GM23248 (cell line): ENCODE measurements at regions not wholly inside any gene's neighbourhood (a gene's known extent, or its start where the extent isn't known, plus 50 kb on each side); places are given as distances from the start of the nearest gene placed in this dataset.

Experiments used
- DNase-seq: peaks from one replicate; pipeline ENCODE4 v3.0.0-alpha.2; 2015
- H2AFZ ChIP-seq: fragments of 200-600 bp; sonication (generic); 2 replicates; pipeline ENCODE4 v1.6.1; 2016; ENCODE audit warnings: antibody characterized with exemption
- H3F3A ChIP-seq: fragments of 200-600 bp; sonication (generic); 2 replicates; pipeline ENCODE4 v1.6.1; 2016; ENCODE audit warnings: mild to moderate bottlenecking, antibody characterized with exemption, mixed run types; ENCODE audit not compliant: insufficient read depth
- H3K27ac ChIP-seq: fragments of 200-600 bp; sonication (generic); 2 replicates; pipeline ENCODE4 v1.5.1; 2016; ENCODE audit warnings: mild to moderate bottlenecking
- H3K27me3 ChIP-seq: fragments of 200-600 bp; sonication (generic); replicated peaks from 2 replicates; pipeline ENCODE4 v1.6.1; 2016; ENCODE audit warnings: mild to moderate bottlenecking; ENCODE audit not compliant: insufficient read depth
- H3K36me3 ChIP-seq: fragments of 200-600 bp; sonication (generic); 2 replicates; pipeline ENCODE4 v1.6.1; 2016; ENCODE audit warnings: low read depth, mild to moderate bottlenecking
- H3K4me1 ChIP-seq: fragments of 200-600 bp; sonication (generic); 2 replicates; pipeline ENCODE4 v1.6.1; 2016; ENCODE audit warnings: mild to moderate bottlenecking; ENCODE audit not compliant: insufficient read depth
- H3K4me2 ChIP-seq: fragments of 200-600 bp; sonication (generic); one replicate; pipeline ENCODE4 v1.6.1; 2016; ENCODE audit warnings: mild to moderate bottlenecking; ENCODE audit not compliant: unreplicated experiment
- H3K4me3 ChIP-seq: fragments of 200-600 bp; sonication (generic); 2 replicates; pipeline ENCODE4 v1.5.1; 2016; ENCODE audit warnings: mild to moderate bottlenecking
- H3K79me2 ChIP-seq: fragments of 200-600 bp; sonication (generic); 2 replicates; pipeline ENCODE4 v1.6.1; 2016; ENCODE audit warnings: mild to moderate bottlenecking; ENCODE audit not compliant: insufficient read depth
- H3K9ac ChIP-seq: fragments of 200-600 bp; sonication (generic); 2 replicates; pipeline ENCODE4 v1.6.1; 2016; ENCODE audit warnings: mild to moderate bottlenecking
- H3K9me2 ChIP-seq: fragments of 200-600 bp; sonication (generic); 2 replicates; pipeline ENCODE4 v1.6.1; 2016; ENCODE audit warnings: mixed run types, mild to moderate bottlenecking, moderate library complexity; ENCODE audit not compliant: insufficient read depth
- H3K9me3 ChIP-seq: fragments of 200-600 bp; sonication (generic); one replicate; pipeline ENCODE4 v1.6.1; 2017; ENCODE audit warnings: low read depth
- H4K20me1 ChIP-seq: fragments of 200-600 bp; sonication (generic); 2 replicates; pipeline ENCODE4 v1.6.0; 2016; ENCODE audit not compliant: insufficient read depth
- EZH2 ChIP-seq: fragments of 200-600 bp; sonication (generic); IDR thresholded peaks from 2 replicates; pipeline ENCODE4 v1.6.1; 2018; ENCODE audit warnings: antibody characterized with exemption, mild to moderate bottlenecking; ENCODE audit not compliant: insufficient read depth, poor library complexity, severe bottlenecking
- EZH2phosphoT487 ChIP-seq: fragments of 200-600 bp; sonication (generic); IDR thresholded peaks from 2 replicates; pipeline ENCODE4 v1.6.1; 2018; ENCODE audit warnings: antibody characterized with exemption, moderate library complexity, mild to moderate bottlenecking, low read depth; ENCODE audit not compliant: insufficient read depth
- WGBS, 2 experiments: methylation state at CpG; one replicate each; pipeline ENCODE4 v1.1.6; 2015 to 2017; ENCODE audit warnings: low lambda C conversion rate in 2 of 2, low coverage in 1 of 2; ENCODE audit errors: missing lambda C conversion rate in 2 of 2; 5-methylcytosine and 5-hydroxymethylcytosine counted together
- in situ Hi-C: fragments of 300-500 bp; cut with MboI; formaldehyde crosslinking; loops from 2 replicates; pipeline ENCODE4 v1.15.0; 2020

DNA sequence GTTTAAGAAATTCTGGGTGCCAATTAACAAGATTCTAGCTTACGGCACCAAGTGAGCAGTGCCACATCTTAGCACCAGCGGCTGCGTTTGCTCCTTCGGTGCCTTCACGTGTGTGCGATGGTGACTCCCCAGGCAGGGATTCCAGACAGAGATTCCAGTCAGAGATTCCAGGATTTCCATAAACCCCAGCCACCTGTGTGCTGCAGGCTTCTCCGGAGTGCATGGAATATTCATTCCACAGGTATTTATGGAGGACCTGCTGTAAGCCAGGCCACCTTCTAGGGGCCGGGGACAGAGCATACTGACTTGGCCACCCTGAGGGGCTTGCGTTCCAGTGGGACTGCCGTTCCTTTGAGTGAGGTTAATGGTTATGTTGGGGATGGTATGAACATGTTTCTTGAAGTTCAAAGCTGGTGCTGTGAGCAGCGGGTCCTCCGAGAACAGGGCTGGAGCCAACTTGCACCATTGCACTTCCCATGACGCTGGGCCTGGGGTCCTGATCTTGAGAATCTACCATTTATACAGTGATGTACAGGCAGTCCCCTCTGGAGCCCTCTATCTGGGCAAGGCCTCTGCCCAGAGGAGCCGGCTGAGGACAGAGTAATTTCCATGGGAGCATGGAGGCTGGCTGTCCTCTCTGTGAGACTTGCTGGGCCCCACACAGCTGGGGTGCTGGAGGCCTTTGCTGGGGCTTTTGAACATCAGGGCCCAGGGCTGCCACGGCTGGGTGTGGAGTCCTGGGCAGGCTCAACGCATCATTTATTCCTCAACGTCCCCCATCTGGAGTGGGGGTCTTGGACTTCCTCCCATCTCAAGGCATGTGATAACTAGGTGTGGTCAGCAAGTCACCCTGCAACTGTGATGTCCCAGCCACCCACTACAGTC is 58.8 kb upstream of the AJAP1 start:
- H3K4me3 ChIP-seq: no peak overlapping the region
- 48 to 56% methylated on average over 17 of the region's 17 CpGs for WGBS, 2 experiments
- no peaks in the 10 kb centered on the region for H3K36me3 ChIP-seq
- no peaks in the 10 kb centered on the region for H3K9me2 ChIP-seq
- no peaks in the 10 kb centered on the region for H3K4me1 ChIP-seq
- H3F3A ChIP-seq: no peaks in the 10 kb centered on the region
- no peak overlapping the region for H3K27ac ChIP-seq
- H3K27me3 ChIP-seq: no peaks in the 10 kb centered on the region
- no peak for TF ChIP-seq EZH2
- TF ChIP-seq EZH2phosphoT487: no peak
- DNase-seq: no peak
- no peaks in the 10 kb centered on the region for H3K79me2 ChIP-seq
- H4K20me1 ChIP-seq: no peaks in the 10 kb centered on the region
- in situ Hi-C loops: no loop called here
- no peak overlapping the region for H2AFZ ChIP-seq
- H3K9ac ChIP-seq: no peak overlapping the region
- H3K4me2 ChIP-seq: no peak overlapping the region
- H3K9me3 ChIP-seq: no peaks in the 10 kb centered on the region

DNA sequence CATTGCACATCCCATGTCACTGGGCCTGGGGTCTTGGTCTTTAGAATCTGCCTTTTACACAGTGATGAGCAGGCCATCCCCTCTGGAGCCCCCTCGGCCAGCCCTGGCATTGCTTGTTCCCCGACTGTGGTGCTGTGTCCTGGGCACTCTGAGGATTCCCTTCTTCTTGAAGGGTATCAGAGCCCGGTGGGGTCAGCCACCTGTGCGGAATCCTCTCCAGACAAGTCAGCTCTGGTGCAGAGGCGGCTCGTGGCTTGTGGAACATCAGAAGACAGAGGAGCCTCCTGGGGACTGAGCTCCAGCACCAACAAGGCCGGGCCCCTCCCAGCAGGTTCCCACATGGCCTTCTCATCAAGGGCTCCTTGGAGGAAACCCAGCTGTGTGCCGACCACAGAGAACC is 57.9 kb upstream of the AJAP1 start:
- WGBS, 2 experiments: 17 to 21% methylated on average over 8 of the region's 8 CpGs
- no peaks in the 10 kb centered on the region for H3K79me2 ChIP-seq

DNA sequence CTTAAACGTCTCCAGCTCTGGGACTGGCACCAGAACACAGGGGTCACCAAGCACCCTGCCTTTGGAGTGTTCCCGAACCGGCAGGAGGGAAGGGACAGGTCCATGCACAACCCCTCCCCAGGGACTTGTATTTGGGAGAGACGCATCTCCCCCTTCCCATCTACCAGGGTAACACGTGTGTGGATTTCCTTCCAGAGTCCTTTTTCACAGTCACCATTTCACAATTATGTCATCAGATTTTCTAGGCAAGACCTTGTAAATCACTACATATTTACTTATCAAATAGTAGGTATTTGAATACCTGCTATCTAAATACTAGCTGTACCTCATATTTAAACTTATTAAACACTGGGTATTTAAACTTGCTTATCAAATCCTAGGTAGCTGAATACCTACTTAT is 57.4 kb upstream of the AJAP1 start:
- no peaks in the 10 kb centered on the region for H3K79me2 ChIP-seq
- H3F3A ChIP-seq: no peaks in the 10 kb centered on the region
- H3K9ac ChIP-seq: no peak overlapping the region
- no peak overlapping the region for H3K4me2 ChIP-seq
- no peaks in the 10 kb centered on the region for H3K4me1 ChIP-seq
- no peak overlapping the region for H3K4me3 ChIP-seq
- no peaks in the 10 kb centered on the region for H3K36me3 ChIP-seq
- H3K27ac ChIP-seq: no peak overlapping the region
- no peaks in the 10 kb centered on the region for H3K9me3 ChIP-seq
- H3K9me2 ChIP-seq: no peaks in the 10 kb centered on the region
- no peaks in the 10 kb centered on the region for H3K27me3 ChIP-seq
- 24 to 28% methylated on average over 5 of the region's 5 CpGs for WGBS, 2 experiments
- no peaks in the 10 kb centered on the region for H4K20me1 ChIP-seq
- H2AFZ ChIP-seq: no peak overlapping the region
- no peak for TF ChIP-seq EZH2
- no peak for TF ChIP-seq EZH2phosphoT487
- DNase-seq: no peak
- in situ Hi-C loops: no loop called here

More for the DNA sequence above, 57.9 kb upstream of the AJAP1 start:
- Histone ChIP-seq H3K4me1 (no peaks in the 10 kb centered on the region), H3K9me3 (no peaks in the 10 kb centered on the region), H3K27ac (no peak overlapping the region), H3K27me3 (no peaks in the 10 kb centered on the region), H2AFZ (no peak overlapping the region), H3K4me2 (no peak overlapping the region), H3K4me3 (no peak overlapping the region), H3K9ac (no peak overlapping the region), H3K9me2 (no peaks in the 10 kb centered on the region), H4K20me1 (no peaks in the 10 kb centered on the region), H3F3A (no peaks in the 10 kb centered on the region), H3K36me3 (no peaks in the 10 kb centered on the region)
- in situ Hi-C loops: no loop called here
- TF ChIP-seq EZH2phosphoT487 (no peak), EZH2 (no peak)
- no peak for DNase-seq

DNA sequence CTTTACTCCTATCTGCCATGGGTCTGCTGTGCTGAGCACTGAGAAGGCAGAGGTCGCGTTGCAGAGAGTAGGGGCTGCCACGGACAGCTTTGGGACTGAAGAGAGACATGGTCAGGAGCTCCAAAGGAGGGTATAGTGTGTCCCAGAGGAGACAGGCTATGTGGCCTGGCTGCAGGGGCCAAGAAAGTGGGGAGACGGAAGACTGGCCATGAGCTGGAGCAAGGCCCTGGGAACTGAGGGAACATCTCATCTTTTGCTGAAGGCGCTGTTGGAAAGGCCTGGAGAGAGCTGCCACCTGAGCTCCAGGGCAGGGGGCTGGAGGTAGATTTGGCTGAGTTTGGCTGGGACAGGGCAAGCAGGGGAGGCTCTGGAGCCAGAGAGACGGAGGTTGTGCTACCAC is 55.8 kb upstream of the AJAP1 start:
- no peaks in the 10 kb centered on the region for H3K9me2 ChIP-seq
- H3K36me3 ChIP-seq: no peaks in the 10 kb centered on the region
- H3K4me3 ChIP-seq: no peak overlapping the region
- H2AFZ ChIP-seq: no peak overlapping the region
- TF ChIP-seq EZH2phosphoT487 (no peak), EZH2 (no peak)
- in situ Hi-C loops: no loop called here
- H3F3A ChIP-seq: no peaks in the 10 kb centered on the region
- H3K27ac ChIP-seq: no peak overlapping the region
- no peaks in the 10 kb centered on the region for H3K4me1 ChIP-seq
- H4K20me1 ChIP-seq: no peaks in the 10 kb centered on the region
- no peak for DNase-seq
- no peaks in the 10 kb centered on the region for H3K27me3 ChIP-seq
- H3K4me2 ChIP-seq: no peak overlapping the region
- no peak overlapping the region for H3K9ac ChIP-seq
- H3K79me2 ChIP-seq: no peaks in the 10 kb centered on the region
- WGBS, 2 experiments: 38 to 44% methylated on average over 6 of the region's 6 CpGs
- H3K9me3 ChIP-seq: no peaks in the 10 kb centered on the region
